ENCODE measurements at regions not wholly inside any gene's neighbourhood (a gene's known extent, or its start where the extent isn't known, plus 50 kb on each side); places are given as distances from the start of the nearest gene placed in this dataset.

GRCh38 chr3:189406148-189406547 is 225.0 kb upstream of the TP63 start:
- intact Hi-C loops (cut with DNase I; ENCODE audit: low total_unique reads), result no loop called here
- H3K27me3 ChIP-seq, result no peaks in the 10 kb centered on the region
- no peak for DNase-seq
- no peaks in the 10 kb centered on the region for H3K36me3 ChIP-seq
- TF ChIP-seq POLR2AphosphoS5 (IDR thresholded peaks at IDR 0.05) (no peak), EP300 (IDR thresholded peaks at IDR 0.05) (no peak), POLR2A (IDR thresholded peaks at IDR 0.05) (no peak)
- TF ChIP-seq, protein P1, sequence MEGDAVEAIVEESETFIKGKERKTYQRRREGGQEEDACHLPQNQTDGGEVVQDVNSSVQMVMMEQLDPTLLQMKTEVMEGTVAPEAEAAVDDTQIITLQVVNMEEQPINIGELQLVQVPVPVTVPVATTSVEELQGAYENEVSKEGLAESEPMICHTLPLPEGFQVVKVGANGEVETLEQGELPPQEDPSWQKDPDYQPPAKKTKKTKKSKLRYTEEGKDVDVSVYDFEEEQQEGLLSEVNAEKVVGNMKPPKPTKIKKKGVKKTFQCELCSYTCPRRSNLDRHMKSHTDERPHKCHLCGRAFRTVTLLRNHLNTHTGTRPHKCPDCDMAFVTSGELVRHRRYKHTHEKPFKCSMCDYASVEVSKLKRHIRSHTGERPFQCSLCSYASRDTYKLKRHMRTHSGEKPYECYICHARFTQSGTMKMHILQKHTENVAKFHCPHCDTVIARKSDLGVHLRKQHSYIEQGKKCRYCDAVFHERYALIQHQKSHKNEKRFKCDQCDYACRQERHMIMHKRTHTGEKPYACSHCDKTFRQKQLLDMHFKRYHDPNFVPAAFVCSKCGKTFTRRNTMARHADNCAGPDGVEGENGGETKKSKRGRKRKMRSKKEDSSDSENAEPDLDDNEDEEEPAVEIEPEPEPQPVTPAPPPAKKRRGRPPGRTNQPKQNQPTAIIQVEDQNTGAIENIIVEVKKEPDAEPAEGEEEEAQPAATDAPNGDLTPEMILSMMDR (IDR thresholded peaks at IDR 0.05), result no peak
- no peak overlapping the region for H3K4me3 ChIP-seq
- H3K9me3 ChIP-seq, result no peaks in the 10 kb centered on the region
- no peaks in the 10 kb centered on the region for H3K4me1 ChIP-seq
- WGBS, 5 donors, result 60 to 87% (median 65%) methylated on average over 1 of the region's 1 CpG
- H3K27ac ChIP-seq, result no peak overlapping the region

DNA sequence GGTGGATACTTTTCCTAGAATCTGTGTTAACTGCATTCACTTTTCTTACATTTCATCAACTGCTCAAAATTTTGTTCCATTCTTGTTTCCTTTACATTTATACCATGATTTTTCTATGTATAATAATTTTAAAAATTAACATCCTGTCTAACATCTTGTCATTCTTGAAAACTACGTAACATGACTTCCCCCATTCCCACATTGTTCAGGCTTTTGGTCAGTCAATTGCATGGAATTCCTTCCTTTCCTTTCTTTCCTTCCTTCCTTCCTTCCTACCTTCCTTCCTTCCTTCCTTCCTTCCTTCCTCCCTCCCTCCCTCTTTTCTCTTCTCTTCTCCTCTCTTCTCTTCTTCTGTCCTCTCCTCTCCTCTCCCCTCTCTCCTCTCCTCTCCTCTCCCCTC is 220.7 kb upstream of the TP63 start:
- Histone ChIP-seq H3K36me3 (no peaks in the 10 kb centered on the region), H3K4me1 (no peaks in the 10 kb centered on the region), H3K27ac (no peak overlapping the region), H3K4me3 (no peak overlapping the region), H3K27me3 (no peaks in the 10 kb centered on the region), H3K9me3 (no peaks in the 10 kb centered on the region)
- WGBS, 5 donors, result 90 to 98% (median 92%) methylated on average over 1 of the region's 1 CpG
- TF ChIP-seq POLR2AphosphoS5 (IDR thresholded peaks at IDR 0.05) (no peak), POLR2A (IDR thresholded peaks at IDR 0.05) (no peak), EP300 (IDR thresholded peaks at IDR 0.05) (no peak)
- TF ChIP-seq, protein P1 (IDR thresholded peaks at IDR 0.05), result no peak
- DNase-seq, result no peak
- intact Hi-C loops (cut with DNase I; ENCODE audit: low total_unique reads), result no loop called here

DNA sequence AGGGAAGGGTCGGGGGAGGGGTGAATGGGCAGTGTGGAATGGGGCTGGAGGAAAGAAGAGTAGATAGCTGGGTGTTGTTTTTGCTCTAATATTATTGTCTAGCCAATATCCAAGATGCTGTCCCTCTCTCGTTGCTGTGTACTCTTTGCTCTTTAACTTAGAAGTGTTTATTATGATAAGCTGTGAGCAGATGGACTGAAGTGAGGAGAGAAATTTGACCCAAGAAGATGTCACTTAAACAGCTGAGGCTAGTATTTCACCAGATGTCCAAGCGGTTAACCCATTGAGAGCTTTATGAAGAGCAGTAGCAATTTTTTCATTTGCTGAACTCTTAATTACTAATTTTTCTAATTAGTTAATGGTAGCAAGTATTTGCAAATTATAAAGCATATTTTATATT is 212.2 kb upstream of the TP63 start:
- Histone ChIP-seq H3K4me3 (no peak overlapping the region), H3K9me3 (no peaks in the 10 kb centered on the region), H3K36me3 (no peaks in the 10 kb centered on the region), H3K27me3 (no peaks in the 10 kb centered on the region), H3K27ac (no peak overlapping the region), H3K4me1 (no peaks in the 10 kb centered on the region)
- no peak for TF ChIP-seq POLR2AphosphoS5 (IDR thresholded peaks at IDR 0.05)
- TF ChIP-seq POLR2A (IDR thresholded peaks at IDR 0.05), result no peak
- TF ChIP-seq, protein P1 (IDR thresholded peaks at IDR 0.05), result no peak
- TF ChIP-seq EP300 (IDR thresholded peaks at IDR 0.05), result no peak
- DNase-seq, result no peak
- WGBS, 5 donors, result 54 to 69% (median 66%) methylated on average over 3 of the region's 3 CpGs
- intact Hi-C loops (cut with DNase I; ENCODE audit: low total_unique reads), result no loop called here

DNA sequence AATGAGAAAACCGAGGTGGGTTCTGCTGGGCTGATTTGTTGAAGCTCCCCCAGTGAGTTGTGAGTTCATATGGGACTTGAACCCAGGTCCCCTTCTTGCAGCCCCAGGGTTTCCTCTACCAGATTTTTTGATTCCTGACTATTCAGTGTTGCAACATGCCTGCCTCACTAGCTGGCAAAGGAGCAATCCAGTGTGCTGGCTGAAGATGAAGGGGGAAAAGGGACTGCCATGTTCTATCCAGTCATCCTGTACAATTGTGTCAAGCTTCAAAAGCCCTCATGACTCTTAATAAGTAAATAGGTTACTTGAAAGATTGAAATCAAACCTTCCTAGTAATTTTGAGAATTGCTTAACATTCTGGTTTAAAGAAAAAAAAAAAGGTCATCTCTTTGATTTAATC is 211.5 kb upstream of the TP63 start:
- no peak for TF ChIP-seq POLR2AphosphoS5 (IDR thresholded peaks at IDR 0.05)
- TF ChIP-seq, protein P1 (IDR thresholded peaks at IDR 0.05), result no peak
- TF ChIP-seq POLR2A (IDR thresholded peaks at IDR 0.05), result no peak
- no peak for TF ChIP-seq EP300 (IDR thresholded peaks at IDR 0.05)
- H3K4me3 ChIP-seq, result no peak overlapping the region
- no peaks in the 10 kb centered on the region for H3K27me3 ChIP-seq
- H3K9me3 ChIP-seq, result no peaks in the 10 kb centered on the region
- H3K36me3 ChIP-seq, result no peaks in the 10 kb centered on the region
- WGBS, 5 donors, result 53 to 82% (median 77%) methylated on average over 1 of the region's 1 CpG
- no peak overlapping the region for H3K27ac ChIP-seq
- H3K4me1 ChIP-seq, result no peaks in the 10 kb centered on the region
- intact Hi-C loops (cut with DNase I; ENCODE audit: low total_unique reads), result no loop called here
- no peak for DNase-seq
